Activated CD8-positive, alpha-beta T cell treated with anti-CD3 and anti-CD28 coated beads, Interleukin-2, amount 10 ng/mL, durations not matched to agents 7 days and 5 days (primary cell): ENCODE measurements at regions not wholly inside any gene's neighbourhood (a gene's known extent, or its start where the extent isn't known, plus 50 kb on each side); places are given as distances from the start of the nearest gene placed in this dataset.

Experiments used
- ATAC-seq: fragments of 150-1000 bp; cut with Tn5 transposase; one replicate; pipeline ENCODE4 v1.10.0; 2021; ENCODE audit warnings: moderate library complexity
- CTCF ChIA-PET: fragments of 350-600 bp; sonication (Branson Sonifier 250); formaldehyde crosslinking; loops from one replicate; lab custom pipeline; 2021; ENCODE audit warnings: antibody characterized with exemption; lab: Charles Lee
- POLR2A ChIA-PET: fragments of 350-600 bp; sonication (Branson Sonifier 250); formaldehyde crosslinking; loops from one replicate; lab custom pipeline; 2021; ENCODE audit warnings: antibody characterized with exemption; lab: Charles Lee
- DNase-seq: peaks from one replicate; pipeline ENCODE4 v3.0.0-alpha.2; 2020
- H3K27ac Mint-ChIP-seq: one replicate; pipeline ENCODE4 v1.8.0; 2021; ENCODE audit warnings: mild to moderate bottlenecking, mixed read lengths
- H3K27me3 Mint-ChIP-seq: one replicate; pipeline ENCODE4 v1.8.0; 2021; ENCODE audit warnings: low read depth, mixed read lengths
- H3K36me3 Mint-ChIP-seq: one replicate; pipeline ENCODE4 v1.8.0; 2021; ENCODE audit warnings: low read depth, mixed read lengths
- H3K4me1 Mint-ChIP-seq: one replicate; pipeline ENCODE4 v1.8.0; 2021; ENCODE audit warnings: low read depth, mixed read lengths
- H3K4me3 Mint-ChIP-seq: one replicate; pipeline ENCODE4 v1.8.0; 2021; ENCODE audit warnings: mild to moderate bottlenecking, mixed read lengths
- H3K9me3 Mint-ChIP-seq: one replicate; pipeline ENCODE4 v1.8.0; 2022; ENCODE audit warnings: mixed read lengths; ENCODE audit not compliant: insufficient read depth

DNA sequence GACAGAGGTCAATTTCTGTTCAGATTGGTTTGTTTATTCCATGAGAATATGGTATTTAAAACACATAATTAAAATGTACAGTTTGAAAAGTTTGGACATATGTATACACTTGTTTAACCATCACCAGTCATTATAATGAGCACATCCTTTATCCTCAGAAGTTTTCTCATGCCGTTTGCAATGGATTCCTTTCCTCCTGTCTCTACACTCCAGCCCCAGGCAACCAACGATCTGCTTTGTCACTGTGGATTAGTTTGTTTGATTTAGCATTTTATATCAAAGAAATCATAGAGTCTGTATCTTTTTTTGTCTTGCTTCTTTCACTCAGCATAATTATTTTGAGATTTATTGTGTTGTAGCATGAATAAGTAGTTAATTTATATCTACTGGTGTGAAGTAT lies 243.0 kb upstream of the TRAM1L1 start:
- CTCF ChIA-PET: no interaction called here
- H3K36me3 Mint-ChIP-seq: no peaks in the 10 kb centered on the region
- DNase-seq (no peak), ATAC-seq (no peak)
- no peaks in the 10 kb centered on the region for H3K4me1 Mint-ChIP-seq
- POLR2A ChIA-PET: no interaction called here
- H3K9me3 Mint-ChIP-seq: no peaks in the 10 kb centered on the region
- H3K27me3 Mint-ChIP-seq: no peaks in the 10 kb centered on the region
- no peak overlapping the region for H3K4me3 Mint-ChIP-seq
- H3K27ac Mint-ChIP-seq: no peak overlapping the region

DNA sequence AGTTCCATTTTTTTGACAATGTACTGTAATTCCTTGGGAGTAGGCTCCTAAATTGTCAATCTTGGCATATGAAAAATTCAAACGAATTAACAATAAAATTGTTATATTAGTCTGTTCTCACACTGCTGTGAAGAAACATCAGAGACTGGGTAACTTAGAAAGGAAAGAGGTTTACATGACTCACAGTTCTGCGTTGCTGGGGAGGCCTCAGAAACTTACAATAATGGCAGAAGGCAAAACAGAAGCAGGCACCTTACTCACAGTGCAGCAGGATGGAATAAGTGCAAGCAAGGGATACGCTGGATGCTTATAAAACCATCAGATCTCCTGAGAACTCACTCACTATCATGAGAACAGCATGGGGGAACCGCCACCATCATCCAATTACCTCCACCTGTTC lies 246.4 kb upstream of the TRAM1L1 start:
- ATAC-seq: no peak
- no peaks in the 10 kb centered on the region for H3K36me3 Mint-ChIP-seq
- CTCF ChIA-PET: no interaction called here
- H3K4me3 Mint-ChIP-seq: no peak overlapping the region
- H3K9me3 Mint-ChIP-seq: no peaks in the 10 kb centered on the region
- no peak for DNase-seq
- no peak overlapping the region for H3K27ac Mint-ChIP-seq
- H3K4me1 Mint-ChIP-seq: no peaks in the 10 kb centered on the region
- H3K27me3 Mint-ChIP-seq: no peaks in the 10 kb centered on the region
- POLR2A ChIA-PET: no interaction called here

DNA sequence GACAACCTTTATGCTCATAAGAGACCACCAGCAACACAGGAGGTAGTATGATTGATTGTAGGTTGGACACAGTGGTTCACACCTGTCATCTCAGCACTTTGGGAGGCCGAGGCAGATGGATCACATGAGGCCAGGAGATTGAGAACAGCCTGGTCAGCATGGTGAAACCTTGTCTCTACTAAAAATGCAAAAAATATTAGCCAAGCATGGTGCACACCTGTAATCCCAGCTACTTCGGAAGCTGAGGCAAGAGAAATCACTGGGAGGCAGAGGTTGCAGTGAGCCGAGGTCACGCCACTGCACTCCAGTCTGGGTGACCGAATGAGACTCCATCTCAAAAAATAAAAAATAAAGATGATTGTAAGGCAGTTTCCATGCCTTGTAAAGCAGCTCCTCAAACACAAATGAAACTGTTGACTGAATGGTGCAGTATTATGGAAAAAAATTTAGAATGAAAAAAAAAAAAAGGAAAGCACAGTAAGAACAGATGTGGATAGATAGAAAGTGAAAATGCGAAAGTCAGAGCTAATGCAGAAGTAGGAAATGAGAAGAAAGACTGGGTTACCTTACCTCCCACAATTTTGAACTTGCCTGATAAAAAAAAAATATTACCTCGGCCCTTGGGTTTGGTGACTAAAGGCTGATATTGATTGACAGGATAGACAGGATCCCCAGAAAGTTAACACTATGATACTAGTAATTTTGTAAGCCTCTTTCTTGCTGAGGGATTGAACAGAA lies 249.2 kb upstream of the TRAM1L1 start:
- DNase-seq: no peak
- Mint-ChIP-seq H3K27ac (no peak overlapping the region), H3K36me3 (no peaks in the 10 kb centered on the region), H3K27me3 (no peaks in the 10 kb centered on the region), H3K9me3 (no peaks in the 10 kb centered on the region), H3K4me1 (no peaks in the 10 kb centered on the region), H3K4me3 (no peak overlapping the region)
- ATAC-seq: no peak
- POLR2A ChIA-PET: no interaction called here
- CTCF ChIA-PET: no interaction called here

DNA sequence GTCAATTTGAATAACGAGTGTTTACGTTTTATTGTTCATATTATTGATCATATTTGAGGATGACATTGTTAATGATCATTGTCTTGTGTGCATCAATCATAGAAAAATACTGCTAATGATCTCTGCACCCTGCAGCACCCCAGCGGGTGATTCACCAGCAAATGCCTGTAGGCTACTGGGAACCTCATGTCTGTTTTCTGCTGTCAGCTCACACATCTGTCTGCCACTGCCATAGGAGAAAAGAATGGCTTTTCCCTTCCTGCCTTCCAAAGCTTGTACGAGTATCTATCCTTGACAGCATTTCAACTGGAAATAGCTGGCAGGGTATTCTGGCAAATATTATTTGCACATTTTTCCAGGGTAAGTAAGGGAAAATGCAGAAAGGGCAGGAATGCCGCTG lies 272.1 kb upstream of the TRAM1L1 start:
- ChIA-PET POLR2A (no interaction called here), CTCF (no interaction called here)
- DNase-seq (no peak), ATAC-seq (no peak)
- Mint-ChIP-seq H3K4me1 (no peaks in the 10 kb centered on the region), H3K27ac (no peak overlapping the region), H3K27me3 (no peaks in the 10 kb centered on the region), H3K4me3 (no peak overlapping the region), H3K36me3 (no peaks in the 10 kb centered on the region), H3K9me3 (no peaks in the 10 kb centered on the region)

DNA sequence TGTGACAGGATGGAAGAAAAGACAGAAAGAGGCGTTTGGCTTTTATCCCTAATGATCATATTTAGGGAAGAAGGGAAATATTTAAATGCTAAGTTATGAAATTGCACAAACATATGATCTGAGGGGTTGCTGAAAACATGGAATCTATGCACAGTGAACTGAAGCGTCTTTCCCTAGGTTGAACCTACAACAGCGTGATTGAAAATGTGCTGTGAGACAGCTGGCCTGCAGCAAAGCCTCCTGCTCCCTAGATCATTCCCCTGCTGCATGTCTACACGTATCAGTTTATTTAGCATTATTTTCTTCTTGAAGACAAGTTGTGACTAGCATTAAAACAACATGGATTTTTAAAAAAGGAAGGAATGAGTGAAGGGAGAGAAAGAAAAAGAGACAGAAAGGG lies 272.5 kb upstream of the TRAM1L1 start:
- Mint-ChIP-seq H3K36me3 (no peaks in the 10 kb centered on the region), H3K9me3 (no peaks in the 10 kb centered on the region), H3K27ac (no peak overlapping the region), H3K4me3 (no peak overlapping the region), H3K27me3 (no peaks in the 10 kb centered on the region), H3K4me1 (no peaks in the 10 kb centered on the region)
- ChIA-PET POLR2A (no interaction called here), CTCF (no interaction called here)
- no peak for ATAC-seq
- no peak for DNase-seq

DNA sequence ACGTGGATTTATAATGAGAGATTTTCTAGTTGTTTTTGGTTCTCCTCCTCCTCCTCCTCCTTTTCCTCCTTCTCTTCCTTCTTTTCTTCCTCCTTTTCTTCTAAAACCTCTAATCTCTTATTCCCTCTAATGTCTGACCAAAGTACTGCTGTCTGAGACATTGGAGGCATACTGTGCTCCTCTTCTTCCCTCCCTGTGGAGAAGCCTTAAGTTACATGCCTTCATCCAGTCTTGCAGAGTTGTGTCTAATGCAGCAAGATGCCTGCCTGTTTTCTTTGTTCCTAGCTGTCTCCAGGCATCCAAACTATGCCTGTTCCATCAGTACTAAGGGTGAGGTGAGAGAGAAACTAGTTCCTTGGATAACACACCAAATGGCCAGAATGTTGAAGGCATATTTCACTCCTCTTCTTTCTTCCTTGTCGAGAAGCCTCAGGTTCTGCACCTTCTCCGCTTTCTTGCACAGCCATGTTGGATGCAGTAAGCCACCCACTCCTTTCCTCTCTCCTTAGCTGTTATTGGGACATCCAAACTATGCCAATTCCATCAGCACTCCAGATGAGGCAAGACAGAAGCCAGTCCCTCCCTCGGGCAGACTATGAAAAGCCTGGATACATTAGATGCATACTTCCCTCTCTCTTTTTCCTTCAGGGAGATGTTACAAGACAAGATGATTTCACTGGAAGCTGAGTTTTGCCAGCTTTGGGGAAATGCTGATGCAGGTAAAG lies 285.7 kb upstream of the TRAM1L1 start:
- Mint-ChIP-seq H3K27me3 (no peaks in the 10 kb centered on the region), H3K27ac (no peak overlapping the region), H3K36me3 (no peaks in the 10 kb centered on the region), H3K4me3 (no peak overlapping the region), H3K9me3 (no peaks in the 10 kb centered on the region), H3K4me1 (no peaks in the 10 kb centered on the region)
- no peak for ATAC-seq
- CTCF ChIA-PET: no interaction called here
- POLR2A ChIA-PET: no interaction called here
- DNase-seq: no peak

DNA sequence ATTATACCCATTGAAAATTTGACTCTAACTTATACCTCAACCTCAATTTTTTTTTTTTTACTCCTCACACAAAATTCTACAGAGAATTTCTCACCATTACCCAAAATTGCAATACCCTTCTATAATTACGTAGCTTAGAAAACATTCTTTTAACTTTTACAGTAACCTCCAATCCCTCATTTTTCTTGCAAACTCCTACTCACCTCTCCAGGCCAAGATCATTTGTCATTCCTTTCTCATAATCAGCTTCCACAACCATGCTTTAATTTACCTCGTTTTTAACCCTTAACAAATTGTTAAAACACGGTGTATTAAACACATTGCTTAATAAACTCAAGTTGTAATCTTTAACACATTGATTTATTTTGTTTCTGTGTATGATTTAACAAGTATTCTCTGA lies 289.7 kb upstream of the TRAM1L1 start:
- ATAC-seq: no peak
- ChIA-PET CTCF (no interaction called here), POLR2A (no interaction called here)
- H3K4me3 Mint-ChIP-seq: no peak overlapping the region
- no peak overlapping the region for H3K27ac Mint-ChIP-seq
- DNase-seq: no peak
- no peaks in the 10 kb centered on the region for H3K9me3 Mint-ChIP-seq
- H3K4me1 Mint-ChIP-seq: no peaks in the 10 kb centered on the region
- H3K27me3 Mint-ChIP-seq: no peaks in the 10 kb centered on the region
- H3K36me3 Mint-ChIP-seq: no peaks in the 10 kb centered on the region

DNA sequence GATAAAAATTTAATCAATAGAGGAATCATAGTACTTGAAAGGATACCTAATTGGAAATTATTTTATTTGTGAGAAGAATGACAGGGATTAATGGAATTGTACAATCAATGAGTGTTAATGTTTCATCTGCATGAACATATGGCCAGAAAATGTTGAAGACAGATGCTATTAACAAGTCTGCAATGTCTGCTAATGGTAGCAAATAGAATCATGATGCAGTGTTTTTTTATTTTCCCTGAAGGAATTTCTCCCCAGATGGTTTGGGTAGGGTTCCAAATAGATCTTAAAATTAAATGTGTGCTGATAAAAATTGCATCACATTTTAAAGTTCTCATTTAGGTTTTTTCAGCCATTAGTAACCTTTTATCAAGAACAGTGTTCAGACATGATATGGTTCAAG lies 291.3 kb upstream of the TRAM1L1 start:
- Mint-ChIP-seq H3K4me3 (no peak overlapping the region), H3K9me3 (no peaks in the 10 kb centered on the region), H3K36me3 (no peaks in the 10 kb centered on the region), H3K4me1 (no peaks in the 10 kb centered on the region), H3K27me3 (no peaks in the 10 kb centered on the region), H3K27ac (no peak overlapping the region)
- no peak for DNase-seq
- ChIA-PET POLR2A (no interaction called here), CTCF (no interaction called here)
- ATAC-seq: no peak

DNA sequence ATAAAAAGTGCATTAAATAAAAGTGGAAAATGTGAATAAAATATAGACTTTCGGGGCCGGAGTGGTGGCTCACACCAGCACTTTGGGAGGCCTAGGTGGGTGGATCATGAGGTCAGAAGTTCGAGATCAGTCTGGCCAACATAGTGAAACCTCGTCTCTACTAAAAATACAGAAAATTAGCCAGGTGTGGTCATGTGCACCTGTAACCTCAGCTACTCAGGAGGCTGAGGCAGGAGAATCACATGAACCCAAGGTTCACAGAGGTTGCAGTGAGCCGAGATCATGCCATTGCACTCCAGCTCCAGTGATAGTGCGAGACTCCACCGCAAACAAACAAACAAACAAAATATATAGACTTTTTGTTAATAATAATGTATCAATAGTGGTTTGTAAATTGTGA lies 293.6 kb upstream of the TRAM1L1 start:
- no peaks in the 10 kb centered on the region for H3K36me3 Mint-ChIP-seq

DNA sequence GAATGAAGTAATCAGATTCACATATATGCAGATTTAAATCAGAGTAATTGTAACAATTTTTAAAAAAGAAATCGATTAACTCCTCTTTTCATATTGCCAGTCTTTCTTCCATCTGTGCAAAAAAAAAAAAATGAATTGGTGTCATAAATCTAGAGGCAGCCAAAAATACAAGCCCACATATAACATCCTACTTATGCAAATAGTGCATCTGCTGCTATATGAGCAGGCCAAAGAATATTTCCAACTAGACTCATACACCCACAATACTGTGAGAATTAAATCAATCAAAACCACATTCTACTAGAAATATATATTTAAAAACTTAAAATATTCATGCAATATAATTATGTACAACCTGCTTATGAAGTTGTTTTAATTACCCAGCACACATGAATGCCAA lies 298.1 kb upstream of the TRAM1L1 start:
- ChIA-PET POLR2A (no interaction called here), CTCF (no interaction called here)
- H3K27me3 Mint-ChIP-seq: no peaks in the 10 kb centered on the region
- H3K36me3 Mint-ChIP-seq: no peaks in the 10 kb centered on the region
- no peak overlapping the region for H3K27ac Mint-ChIP-seq
- no peak for ATAC-seq
- H3K9me3 Mint-ChIP-seq: no peaks in the 10 kb centered on the region
- H3K4me3 Mint-ChIP-seq: no peak overlapping the region
- no peaks in the 10 kb centered on the region for H3K4me1 Mint-ChIP-seq
- no peak for DNase-seq

More for the DNA sequence above, 293.6 kb upstream of the TRAM1L1 start:
- ChIA-PET POLR2A (no interaction called here), CTCF (no interaction called here)
- DNase-seq (no peak), ATAC-seq (no peak)
- Mint-ChIP-seq H3K4me3 (no peak overlapping the region), H3K27me3 (no peaks in the 10 kb centered on the region), H3K4me1 (no peaks in the 10 kb centered on the region), H3K27ac (no peak overlapping the region), H3K9me3 (no peaks in the 10 kb centered on the region)

DNA sequence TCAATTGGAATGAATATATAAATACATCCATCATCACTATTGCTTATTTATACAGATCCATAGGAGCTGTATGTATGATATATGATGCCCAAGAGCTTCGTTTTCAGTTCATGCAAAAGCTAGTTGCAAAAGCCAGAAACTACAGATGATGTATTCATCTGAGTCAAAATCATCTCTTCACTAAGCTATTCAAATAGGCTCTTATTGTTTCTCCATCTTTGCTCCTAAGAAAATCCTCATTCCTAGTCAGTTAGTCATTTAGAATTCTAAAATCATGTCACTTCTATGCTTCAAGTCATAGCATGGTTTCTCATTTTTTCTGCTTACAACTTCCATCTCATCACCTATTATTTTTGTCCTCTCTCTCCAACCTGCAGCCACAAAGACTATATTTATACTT lies 300.1 kb upstream of the TRAM1L1 start:
- H3K4me3 Mint-ChIP-seq: no peak overlapping the region
- H3K27ac Mint-ChIP-seq: no peak overlapping the region
- H3K36me3 Mint-ChIP-seq: no peaks in the 10 kb centered on the region
- ATAC-seq (no peak), DNase-seq (no peak)
- no peaks in the 10 kb centered on the region for H3K9me3 Mint-ChIP-seq
- POLR2A ChIA-PET: no interaction called here
- no peaks in the 10 kb centered on the region for H3K27me3 Mint-ChIP-seq
- CTCF ChIA-PET: no interaction called here
- no peaks in the 10 kb centered on the region for H3K4me1 Mint-ChIP-seq

DNA sequence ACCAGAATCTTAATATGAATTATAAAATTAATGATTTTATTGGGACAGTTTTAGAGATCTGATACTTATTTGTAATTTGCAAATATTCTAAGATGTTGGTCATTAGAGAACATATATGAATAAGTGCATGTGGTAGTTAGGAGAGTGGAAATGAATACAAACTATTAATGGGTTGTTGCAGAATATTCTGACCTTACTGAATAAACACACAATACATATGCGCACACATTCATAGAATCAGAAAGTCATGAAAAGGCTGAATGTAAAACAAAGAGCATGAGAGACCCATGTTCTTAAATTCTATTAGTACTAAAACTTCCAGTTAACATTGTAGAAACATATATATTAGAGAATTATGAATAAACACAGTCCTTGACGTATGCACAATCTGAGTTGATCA lies 301.7 kb upstream of the TRAM1L1 start:
- ChIA-PET POLR2A (no interaction called here), CTCF (no interaction called here)
- no peak overlapping the region for H3K27ac Mint-ChIP-seq
- ATAC-seq (no peak), DNase-seq (no peak)
- H3K9me3 Mint-ChIP-seq: no peaks in the 10 kb centered on the region
- H3K27me3 Mint-ChIP-seq: no peaks in the 10 kb centered on the region
- no peaks in the 10 kb centered on the region for H3K4me1 Mint-ChIP-seq
- no peak overlapping the region for H3K4me3 Mint-ChIP-seq
- H3K36me3 Mint-ChIP-seq: no peaks in the 10 kb centered on the region
